VCaP (cell line): ENCODE measurements at regions not wholly inside any gene's neighbourhood (a gene's known extent, or its start where the extent isn't known, plus 50 kb on each side); places are given as distances from the start of the nearest gene placed in this dataset.

Source experiments
- H3K27ac ChIP-seq: fragments of 450-650 bp; 2 replicates; pipeline ENCODE4 v1.5.1; 2017
- TF ChIP-seq, protein P1 (sequence below): fragments of 450-650 bp; conservative IDR thresholded peaks from 2 replicates; pipeline ENCODE4 v1.5.1; 2017; ENCODE audit warnings: mild to moderate bottlenecking, moderate library complexity

DNA sequence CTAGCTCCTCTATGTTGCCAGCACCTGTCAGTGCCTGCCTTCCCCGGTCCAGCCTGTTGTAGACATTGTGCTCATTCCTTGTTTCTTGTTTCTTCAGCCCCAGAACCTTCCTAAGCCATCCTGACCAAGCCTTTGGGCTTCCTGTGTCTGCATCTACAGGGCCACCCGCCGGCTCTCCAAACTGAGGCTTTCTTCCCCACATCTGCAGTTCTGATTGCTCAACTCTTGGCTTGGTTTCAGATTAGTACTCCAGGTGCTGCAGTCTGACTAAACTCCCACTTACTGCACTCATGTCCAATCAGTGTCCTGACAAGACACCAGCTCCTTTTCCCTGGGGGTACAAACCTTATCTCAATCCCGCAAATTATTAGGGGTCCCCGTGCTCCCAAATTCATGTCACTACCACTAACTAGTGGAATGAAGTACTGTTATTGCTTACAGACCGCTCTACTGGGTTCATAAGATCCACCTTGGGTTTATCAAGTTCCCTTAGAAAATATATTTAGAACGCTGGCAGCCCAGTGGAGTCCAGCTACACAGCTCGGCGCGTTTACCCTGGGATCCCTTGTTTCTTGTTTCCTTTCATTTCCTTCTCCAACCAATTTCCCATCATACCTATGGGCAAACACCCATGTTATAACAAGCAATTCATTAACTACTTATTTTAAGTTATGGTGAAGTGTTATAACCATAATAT lies 114.2 kb upstream of the TJP1 start:
- H3K27ac ChIP-seq, result no peak overlapping the region
- TF ChIP-seq, protein P1, sequence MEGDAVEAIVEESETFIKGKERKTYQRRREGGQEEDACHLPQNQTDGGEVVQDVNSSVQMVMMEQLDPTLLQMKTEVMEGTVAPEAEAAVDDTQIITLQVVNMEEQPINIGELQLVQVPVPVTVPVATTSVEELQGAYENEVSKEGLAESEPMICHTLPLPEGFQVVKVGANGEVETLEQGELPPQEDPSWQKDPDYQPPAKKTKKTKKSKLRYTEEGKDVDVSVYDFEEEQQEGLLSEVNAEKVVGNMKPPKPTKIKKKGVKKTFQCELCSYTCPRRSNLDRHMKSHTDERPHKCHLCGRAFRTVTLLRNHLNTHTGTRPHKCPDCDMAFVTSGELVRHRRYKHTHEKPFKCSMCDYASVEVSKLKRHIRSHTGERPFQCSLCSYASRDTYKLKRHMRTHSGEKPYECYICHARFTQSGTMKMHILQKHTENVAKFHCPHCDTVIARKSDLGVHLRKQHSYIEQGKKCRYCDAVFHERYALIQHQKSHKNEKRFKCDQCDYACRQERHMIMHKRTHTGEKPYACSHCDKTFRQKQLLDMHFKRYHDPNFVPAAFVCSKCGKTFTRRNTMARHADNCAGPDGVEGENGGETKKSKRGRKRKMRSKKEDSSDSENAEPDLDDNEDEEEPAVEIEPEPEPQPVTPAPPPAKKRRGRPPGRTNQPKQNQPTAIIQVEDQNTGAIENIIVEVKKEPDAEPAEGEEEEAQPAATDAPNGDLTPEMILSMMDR, result no peak

DNA sequence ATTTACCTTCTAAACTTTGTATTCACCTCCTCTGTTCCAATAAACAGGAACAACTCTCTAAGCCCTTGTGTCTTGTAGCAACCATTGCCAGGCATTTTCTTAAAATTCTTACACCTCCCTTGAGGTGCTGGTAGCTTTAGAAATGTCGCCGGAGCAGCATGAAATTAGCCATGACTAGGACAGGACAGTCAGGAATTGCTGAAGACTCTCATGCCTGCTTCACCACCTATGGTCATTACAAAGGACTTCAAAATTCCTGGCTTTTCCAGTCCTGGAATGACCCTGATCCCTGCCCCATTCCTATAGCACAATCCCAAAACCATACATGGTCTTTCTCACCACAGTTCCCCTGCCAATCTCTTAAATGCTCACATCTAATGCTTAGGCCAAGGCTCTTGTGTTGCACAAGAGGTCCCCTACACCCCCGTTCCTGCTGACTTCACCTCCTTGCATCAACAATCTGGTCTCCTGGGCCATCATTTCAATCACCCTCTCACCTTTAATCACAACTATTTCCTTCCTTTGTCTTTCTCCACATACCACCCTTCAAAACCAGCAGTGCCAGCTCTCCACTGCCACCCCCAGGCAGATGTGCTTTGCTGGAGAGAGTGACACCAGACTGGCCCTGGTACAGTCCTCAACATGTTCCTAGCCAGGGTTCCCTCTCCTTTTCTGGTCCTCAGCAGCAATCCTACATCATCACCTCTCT lies 113.2 kb upstream of the TJP1 start:
- TF ChIP-seq, protein P1, result 0 out of 2 replicates have a peak, but pooled peaks have one; percentile 23
- no peak overlapping the region for H3K27ac ChIP-seq

DNA sequence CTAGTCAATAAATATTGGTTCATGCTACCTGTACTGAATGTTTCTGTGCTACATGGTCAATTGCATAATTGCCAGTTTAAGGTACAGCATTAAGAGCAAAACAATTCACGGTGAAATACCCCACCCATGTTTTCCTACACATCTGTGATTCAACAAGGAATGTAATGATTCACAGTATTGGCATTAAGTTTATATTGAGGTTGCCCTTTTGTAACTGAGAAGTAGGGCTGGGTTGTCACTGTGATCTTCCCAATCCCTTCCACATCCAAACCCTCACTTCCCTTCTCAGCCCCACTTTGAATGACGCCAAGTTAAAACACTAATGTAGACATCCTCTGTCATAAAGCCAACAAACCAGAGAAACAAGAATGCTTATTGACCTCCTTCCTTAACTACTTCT lies 112.0 kb upstream of the TJP1 start:
- H3K27ac ChIP-seq, result no peak overlapping the region
- TF ChIP-seq, protein P1, result no peak

DNA sequence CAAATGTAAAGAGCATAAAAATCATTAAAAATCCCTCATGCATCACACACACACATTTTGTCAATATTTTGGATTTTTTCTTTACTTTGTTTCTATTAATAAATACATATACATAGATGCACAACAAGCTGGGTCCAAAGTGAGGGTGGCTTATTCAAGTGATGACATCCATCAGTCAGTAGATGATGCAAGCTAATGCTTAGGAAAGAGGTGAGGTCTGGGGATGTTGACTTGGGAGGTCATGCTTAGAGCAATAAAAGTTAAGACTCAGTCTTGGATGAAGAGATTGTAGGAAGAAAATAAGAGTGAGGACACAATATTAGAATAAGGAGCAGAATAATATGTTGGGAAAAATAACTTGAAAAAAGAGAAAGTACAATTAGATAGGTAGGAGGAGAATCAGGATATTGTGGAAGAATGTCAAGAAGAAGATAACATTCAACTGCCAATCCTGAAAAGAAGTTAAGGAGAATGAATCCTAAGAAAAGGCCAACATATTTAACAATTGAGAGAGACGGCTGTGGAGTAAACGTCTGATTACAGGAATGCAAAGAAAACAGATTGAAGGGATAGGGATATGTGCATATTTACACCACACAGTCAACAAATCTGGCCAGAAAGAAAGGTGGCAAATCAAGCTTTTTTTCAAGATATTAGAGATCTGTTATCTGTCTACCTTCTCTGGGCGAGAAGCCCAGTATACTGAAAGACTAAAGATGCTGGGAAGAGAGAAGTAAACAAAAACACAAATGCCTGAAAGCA lies 111.0 kb upstream of the TJP1 start:
- no peak overlapping the region for H3K27ac ChIP-seq
- TF ChIP-seq, protein P1, result no peak

DNA sequence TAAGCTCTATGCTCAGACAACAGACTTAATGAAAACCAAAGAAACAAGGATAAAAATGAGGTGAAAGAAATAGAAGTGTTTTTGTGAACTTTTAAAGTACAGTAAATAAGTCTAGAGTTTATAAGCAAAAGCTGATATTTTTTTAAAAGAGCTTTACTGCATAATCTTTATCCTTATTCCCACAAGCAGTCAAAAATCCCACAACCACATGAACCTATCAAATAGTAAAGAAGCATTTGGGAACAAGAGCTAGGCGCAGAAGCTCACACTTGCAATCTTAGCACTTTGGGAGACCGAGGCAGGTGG lies 103.8 kb upstream of the TJP1 start:
- TF ChIP-seq, protein P1, result peak; percentile 23
- H3K27ac ChIP-seq, result peak overlapping the region; percentile 30

DNA sequence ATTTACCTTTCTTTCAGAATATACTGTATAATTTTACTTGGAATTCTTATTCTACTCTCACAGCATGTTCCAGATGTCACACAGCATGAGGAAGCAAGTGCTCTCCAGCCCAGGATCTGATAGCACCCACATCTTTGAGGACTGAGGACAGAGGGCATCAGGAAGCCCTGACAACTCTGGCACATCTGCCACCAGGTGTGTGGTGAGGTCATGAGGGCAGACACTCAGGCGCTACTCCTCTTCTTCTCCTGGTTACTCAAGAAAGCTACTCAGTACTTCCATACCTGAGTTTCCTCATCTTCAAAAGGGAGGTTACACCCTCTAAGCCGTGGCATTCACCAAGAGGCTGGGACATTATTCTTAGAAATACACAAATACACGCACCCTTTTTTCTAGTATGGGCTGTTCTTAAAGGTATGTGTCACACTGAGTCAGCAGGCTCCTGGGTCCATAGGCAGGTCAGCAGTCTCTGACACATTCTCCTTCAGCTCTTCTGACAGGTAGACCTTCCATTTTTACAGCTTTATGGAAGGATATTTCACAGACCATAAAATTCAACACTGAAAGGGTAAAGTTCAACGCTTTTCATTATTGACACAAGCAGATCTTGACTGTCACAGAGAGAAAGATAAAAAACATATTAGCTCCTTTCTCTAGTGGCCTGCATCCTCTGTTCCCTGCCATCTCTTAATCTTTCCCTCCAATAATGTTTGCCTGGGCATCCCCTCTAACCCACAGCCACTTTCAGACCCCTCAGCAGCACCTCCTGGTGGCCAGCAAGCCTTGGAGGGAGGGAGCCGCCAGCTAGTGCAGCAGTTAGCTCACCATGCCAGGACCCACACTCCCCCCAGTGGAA lies 103.2 kb upstream of the TJP1 start:
- TF ChIP-seq, protein P1, result peak; percentile 78
- H3K27ac ChIP-seq, result peak overlapping the region; percentile 30

DNA sequence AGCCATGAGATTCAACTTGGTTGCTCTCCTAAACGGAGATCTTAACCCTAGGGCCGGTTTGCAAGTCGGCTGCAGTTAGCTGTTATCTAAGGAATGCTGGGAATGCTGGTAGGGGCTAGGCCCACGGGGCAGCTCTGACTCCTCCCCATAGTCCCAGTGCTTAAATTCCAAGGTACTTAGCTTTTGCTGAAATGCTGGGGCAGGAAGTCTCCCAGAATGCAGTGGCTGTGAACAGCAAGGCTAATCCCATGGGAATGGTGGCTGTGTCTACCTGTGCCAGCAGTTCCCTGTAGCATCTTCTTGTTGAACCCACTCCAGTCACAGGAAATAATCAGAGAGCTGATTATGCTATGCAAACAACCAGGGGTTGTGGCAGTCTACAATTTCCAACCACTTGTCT lies 102.5 kb upstream of the TJP1 start:
- peak overlapping the region; percentile 30 for H3K27ac ChIP-seq
- TF ChIP-seq, protein P1, result no peak
